C4-2B (cell line): ENCODE measurements at regions not wholly inside any gene's neighbourhood (a gene's known extent, or its start where the extent isn't known, plus 50 kb on each side); places are given as distances from the start of the nearest gene placed in this dataset.

Experiments used
- H3K27ac ChIP-seq: fragments of 450-650 bp; 2 replicates; pipeline ENCODE4 v1.5.1; 2017
- ZFX ChIP-seq: fragments of 450-650 bp; IDR thresholded peaks from 2 replicates; pipeline ENCODE4 v1.6.1; 2017
- TF ChIP-seq, protein P1 (sequence below): fragments of 450-650 bp; conservative IDR thresholded peaks from 2 replicates; pipeline ENCODE4 v1.5.1; 2017; ENCODE audit warnings: mild to moderate bottlenecking

- TF ChIP-seq, protein P1, sequence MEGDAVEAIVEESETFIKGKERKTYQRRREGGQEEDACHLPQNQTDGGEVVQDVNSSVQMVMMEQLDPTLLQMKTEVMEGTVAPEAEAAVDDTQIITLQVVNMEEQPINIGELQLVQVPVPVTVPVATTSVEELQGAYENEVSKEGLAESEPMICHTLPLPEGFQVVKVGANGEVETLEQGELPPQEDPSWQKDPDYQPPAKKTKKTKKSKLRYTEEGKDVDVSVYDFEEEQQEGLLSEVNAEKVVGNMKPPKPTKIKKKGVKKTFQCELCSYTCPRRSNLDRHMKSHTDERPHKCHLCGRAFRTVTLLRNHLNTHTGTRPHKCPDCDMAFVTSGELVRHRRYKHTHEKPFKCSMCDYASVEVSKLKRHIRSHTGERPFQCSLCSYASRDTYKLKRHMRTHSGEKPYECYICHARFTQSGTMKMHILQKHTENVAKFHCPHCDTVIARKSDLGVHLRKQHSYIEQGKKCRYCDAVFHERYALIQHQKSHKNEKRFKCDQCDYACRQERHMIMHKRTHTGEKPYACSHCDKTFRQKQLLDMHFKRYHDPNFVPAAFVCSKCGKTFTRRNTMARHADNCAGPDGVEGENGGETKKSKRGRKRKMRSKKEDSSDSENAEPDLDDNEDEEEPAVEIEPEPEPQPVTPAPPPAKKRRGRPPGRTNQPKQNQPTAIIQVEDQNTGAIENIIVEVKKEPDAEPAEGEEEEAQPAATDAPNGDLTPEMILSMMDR = no peak
- no peak for TF ChIP-seq ZFX
- H3K27ac ChIP-seq = no peak overlapping the region
These were observed 59.8 kb upstream of the SIRPA start for GRCh38 chr20:1835186-1836035.

GRCh38 chr20:1833728-1834726, 61.2 kb upstream of the SIRPA start:
- no peak for TF ChIP-seq ZFX
- TF ChIP-seq, protein P1 = no peak
- H3K27ac ChIP-seq = no peak overlapping the region

DNA sequence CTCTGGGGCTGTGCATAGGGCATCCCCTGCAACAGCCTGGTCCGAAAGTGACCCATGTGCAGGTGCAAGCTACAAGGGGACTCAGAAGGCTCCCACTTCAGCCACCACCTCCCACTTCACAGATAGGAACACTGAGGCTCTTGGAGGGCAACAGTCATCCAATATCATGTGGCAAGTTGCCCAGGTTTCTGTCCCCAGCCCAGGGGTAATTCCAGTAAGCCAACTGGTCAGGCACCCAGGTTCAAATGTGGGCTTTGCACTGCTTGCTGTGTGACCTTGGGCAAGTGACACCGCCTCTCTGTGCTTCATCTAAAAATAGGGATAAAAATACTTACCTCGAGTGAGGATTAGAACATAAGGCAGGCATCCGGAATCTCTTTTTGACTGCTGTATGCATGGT, 62.0 kb upstream of the SIRPA start:
- H3K27ac ChIP-seq = no peak overlapping the region
- TF ChIP-seq ZFX = no peak
- TF ChIP-seq, protein P1 = no peak

GRCh38 chr20:1832634-1833033, 62.6 kb upstream of the SIRPA start:
- TF ChIP-seq, protein P1 = no peak
- TF ChIP-seq ZFX = no peak
- H3K27ac ChIP-seq = no peak overlapping the region

- no peak overlapping the region for H3K27ac ChIP-seq
- TF ChIP-seq, protein P1 = no peak
- no peak for TF ChIP-seq ZFX
These were observed 63.6 kb upstream of the SIRPA start for GRCh38 chr20:1831606-1832005.

- TF ChIP-seq, protein P1 = no peak
- no peak for TF ChIP-seq ZFX
- no peak overlapping the region for H3K27ac ChIP-seq
These were observed 64.1 kb upstream of the SIRPA start for GRCh38 chr20:1831096-1831495.

- TF ChIP-seq ZFX = no peak
These were observed 65.0 kb upstream of the SIRPA start for GRCh38 chr20:1830240-1830639.

More at GRCh38 chr20:1830240-1830639, 65.0 kb upstream of the SIRPA start:
- no peak overlapping the region for H3K27ac ChIP-seq
